ENCODE measurements at regions not wholly inside any gene's neighbourhood (a gene's known extent, or its start where the extent isn't known, plus 50 kb on each side); places are given as distances from the start of the nearest gene placed in this dataset.

- TF ChIP-seq ZFP3 (CRISPR knock-in tag; IDR thresholded peaks at IDR 0.05), result no peak
- TF ChIP-seq TCF4 (CRISPR knock-in tag; IDR thresholded peaks at IDR 0.05; ENCODE audit: borderline replicate concordance), result no peak
- no peak for TF ChIP-seq TOX (CRISPR knock-in tag; IDR thresholded peaks at IDR 0.05; ENCODE audit: borderline replicate concordance)
- TF ChIP-seq, protein P1, sequence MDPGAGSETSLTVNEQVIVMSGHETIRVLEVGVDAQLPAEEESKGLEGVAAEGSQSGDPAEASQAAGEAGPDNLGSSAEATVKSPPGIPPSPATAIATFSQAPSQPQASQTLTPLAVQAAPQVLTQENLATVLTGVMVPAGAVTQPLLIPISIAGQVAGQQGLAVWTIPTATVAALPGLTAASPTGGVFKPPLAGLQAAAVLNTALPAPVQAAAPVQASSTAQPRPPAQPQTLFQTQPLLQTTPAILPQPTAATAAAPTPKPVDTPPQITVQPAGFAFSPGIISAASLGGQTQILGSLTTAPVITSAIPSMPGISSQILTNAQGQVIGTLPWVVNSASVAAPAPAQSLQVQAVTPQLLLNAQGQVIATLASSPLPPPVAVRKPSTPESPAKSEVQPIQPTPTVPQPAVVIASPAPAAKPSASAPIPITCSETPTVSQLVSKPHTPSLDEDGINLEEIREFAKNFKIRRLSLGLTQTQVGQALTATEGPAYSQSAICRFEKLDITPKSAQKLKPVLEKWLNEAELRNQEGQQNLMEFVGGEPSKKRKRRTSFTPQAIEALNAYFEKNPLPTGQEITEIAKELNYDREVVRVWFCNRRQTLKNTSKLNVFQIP (CRISPR knock-in tag; IDR thresholded peaks at IDR 0.05; ENCODE audit: borderline replicate concordance, low read depth), result no peak
- TF ChIP-seq ZNF8 (CRISPR knock-in tag; IDR thresholded peaks at IDR 0.05), result no peak
- TF ChIP-seq ZC3H10 (CRISPR knock-in tag; IDR thresholded peaks at IDR 0.05), result no peak
- TF ChIP-seq OSR1 (CRISPR knock-in tag; IDR thresholded peaks at IDR 0.05), result no peak
- no peak for TF ChIP-seq GLIS3 (CRISPR knock-in tag; IDR thresholded peaks at IDR 0.05)
- TF ChIP-seq ISL1 (CRISPR knock-in tag; IDR thresholded peaks at IDR 0.05), result no peak
- no peak for TF ChIP-seq SNAI2 (CRISPR knock-in tag; IDR thresholded peaks at IDR 0.05)
- TF ChIP-seq, protein P2, sequence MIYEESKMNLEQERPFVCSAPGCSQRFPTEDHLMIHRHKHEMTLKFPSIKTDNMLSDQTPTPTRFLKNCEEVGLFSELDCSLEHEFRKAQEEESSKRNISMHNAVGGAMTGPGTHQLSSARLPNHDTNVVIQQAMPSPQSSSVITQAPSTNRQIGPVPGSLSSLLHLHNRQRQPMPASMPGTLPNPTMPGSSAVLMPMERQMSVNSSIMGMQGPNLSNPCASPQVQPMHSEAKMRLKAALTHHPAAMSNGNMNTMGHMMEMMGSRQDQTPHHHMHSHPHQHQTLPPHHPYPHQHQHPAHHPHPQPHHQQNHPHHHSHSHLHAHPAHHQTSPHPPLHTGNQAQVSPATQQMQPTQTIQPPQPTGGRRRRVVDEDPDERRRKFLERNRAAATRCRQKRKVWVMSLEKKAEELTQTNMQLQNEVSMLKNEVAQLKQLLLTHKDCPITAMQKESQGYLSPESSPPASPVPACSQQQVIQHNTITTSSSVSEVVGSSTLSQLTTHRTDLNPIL (CRISPR knock-in tag; IDR thresholded peaks at IDR 0.05; ENCODE audit: low read depth), result no peak
- TF ChIP-seq TSHZ2 (CRISPR knock-in tag; IDR thresholded peaks at IDR 0.05), result no peak
- TF ChIP-seq CSDC2 (CRISPR knock-in tag; IDR thresholded peaks at IDR 0.05), result no peak
- no peak for TF ChIP-seq PATZ1 (CRISPR knock-in tag; IDR thresholded peaks at IDR 0.05; ENCODE audit: borderline replicate concordance)
- TF ChIP-seq BACH2 (CRISPR knock-in tag; IDR thresholded peaks at IDR 0.05; ENCODE audit: borderline replicate concordance), result no peak
- TF ChIP-seq ESRRG (CRISPR knock-in tag; IDR thresholded peaks at IDR 0.05), result no peak
- TF ChIP-seq ZFP30 (CRISPR knock-in tag; IDR thresholded peaks at IDR 0.05), result no peak
- no peak for TF ChIP-seq ZNF70 (CRISPR knock-in tag; IDR thresholded peaks at IDR 0.05)
- no peak for TF ChIP-seq ARNTL (CRISPR knock-in tag; IDR thresholded peaks at IDR 0.05; ENCODE audit: borderline replicate concordance, low read depth)
- ATAC-seq, result no peak
Observed at GRCh38 chr4:22077571-22077970, 129.0 kb upstream of the KCNIP4 start.

DNA sequence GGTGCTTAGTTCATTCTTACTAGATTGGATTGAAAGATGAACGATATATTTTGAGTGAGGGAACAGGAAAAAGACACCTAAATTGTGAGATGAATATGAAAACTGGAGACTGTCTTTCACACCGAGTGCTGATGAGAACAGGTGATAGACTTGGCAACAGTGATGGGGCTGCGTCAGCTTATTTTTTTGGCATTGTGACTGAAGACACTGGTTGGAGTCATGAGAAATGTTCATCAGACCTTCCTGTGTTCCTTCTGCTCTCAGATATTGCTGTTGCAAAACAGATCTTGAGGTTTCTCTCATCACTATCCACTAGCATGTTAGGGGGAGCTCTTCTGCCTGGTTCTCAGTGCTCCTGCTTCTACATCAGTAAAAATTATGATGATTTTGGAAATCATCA, 124.2 kb upstream of the KCNIP4 start:
- no peak for ATAC-seq
- TF ChIP-seq, protein P3, sequence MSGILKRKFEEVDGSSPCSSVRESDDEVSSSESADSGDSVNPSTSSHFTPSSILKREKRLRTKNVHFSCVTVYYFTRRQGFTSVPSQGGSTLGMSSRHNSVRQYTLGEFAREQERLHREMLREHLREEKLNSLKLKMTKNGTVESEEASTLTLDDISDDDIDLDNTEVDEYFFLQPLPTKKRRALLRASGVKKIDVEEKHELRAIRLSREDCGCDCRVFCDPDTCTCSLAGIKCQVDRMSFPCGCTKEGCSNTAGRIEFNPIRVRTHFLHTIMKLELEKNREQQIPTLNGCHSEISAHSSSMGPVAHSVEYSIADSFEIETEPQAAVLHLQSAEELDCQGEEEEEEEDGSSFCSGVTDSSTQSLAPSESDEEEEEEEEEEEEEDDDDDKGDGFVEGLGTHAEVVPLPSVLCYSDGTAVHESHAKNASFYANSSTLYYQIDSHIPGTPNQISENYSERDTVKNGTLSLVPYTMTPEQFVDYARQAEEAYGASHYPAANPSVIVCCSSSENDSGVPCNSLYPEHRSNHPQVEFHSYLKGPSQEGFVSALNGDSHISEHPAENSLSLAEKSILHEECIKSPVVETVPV (CRISPR knock-in tag; IDR thresholded peaks at IDR 0.05), result no peak
- TF ChIP-seq, protein P1 (CRISPR knock-in tag; IDR thresholded peaks at IDR 0.05; ENCODE audit: borderline replicate concordance, low read depth), result no peak
- TF ChIP-seq, protein P2 (CRISPR knock-in tag; IDR thresholded peaks at IDR 0.05; ENCODE audit: low read depth), result no peak
- no peak for TF ChIP-seq PATZ1 (CRISPR knock-in tag; IDR thresholded peaks at IDR 0.05; ENCODE audit: borderline replicate concordance)
- TF ChIP-seq ZFP30 (CRISPR knock-in tag; IDR thresholded peaks at IDR 0.05), result no peak
- no peak for TF ChIP-seq ZNF8 (CRISPR knock-in tag; IDR thresholded peaks at IDR 0.05)
- TF ChIP-seq ZFP3 (CRISPR knock-in tag; IDR thresholded peaks at IDR 0.05), result no peak
- no peak for TF ChIP-seq BACH2 (CRISPR knock-in tag; IDR thresholded peaks at IDR 0.05; ENCODE audit: borderline replicate concordance)
- no peak for TF ChIP-seq TCF4 (CRISPR knock-in tag; IDR thresholded peaks at IDR 0.05; ENCODE audit: borderline replicate concordance)
- TF ChIP-seq RARB (CRISPR knock-in tag; IDR thresholded peaks at IDR 0.05), result no peak
- no peak for TF ChIP-seq TOX (CRISPR knock-in tag; IDR thresholded peaks at IDR 0.05; ENCODE audit: borderline replicate concordance)
